ENCODE measurements at regions not wholly inside any gene's neighbourhood (a gene's known extent, or its start where the extent isn't known, plus 50 kb on each side); places are given as distances from the start of the nearest gene placed in this dataset.

DNA sequence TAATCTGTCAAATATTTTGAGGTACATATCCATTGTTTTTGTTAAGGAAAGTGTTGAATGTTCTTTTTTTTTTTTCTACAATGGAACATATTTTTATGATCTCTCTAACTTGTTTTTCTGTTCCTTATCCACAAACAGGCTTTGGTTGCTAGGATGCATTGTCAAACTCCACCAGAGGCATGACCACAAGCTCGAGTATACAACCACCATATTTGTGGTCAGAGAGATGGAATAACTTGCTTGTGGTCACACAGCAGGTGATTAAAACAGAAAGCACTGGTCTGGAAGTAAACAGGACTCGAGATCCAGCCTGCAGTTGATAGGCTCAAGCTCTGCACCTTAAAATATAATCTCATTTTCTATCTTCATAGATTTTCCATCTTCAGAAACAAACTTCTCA is 105.8 kb upstream of the ADAMTS18 start:
- TF ChIP-seq, protein P1, sequence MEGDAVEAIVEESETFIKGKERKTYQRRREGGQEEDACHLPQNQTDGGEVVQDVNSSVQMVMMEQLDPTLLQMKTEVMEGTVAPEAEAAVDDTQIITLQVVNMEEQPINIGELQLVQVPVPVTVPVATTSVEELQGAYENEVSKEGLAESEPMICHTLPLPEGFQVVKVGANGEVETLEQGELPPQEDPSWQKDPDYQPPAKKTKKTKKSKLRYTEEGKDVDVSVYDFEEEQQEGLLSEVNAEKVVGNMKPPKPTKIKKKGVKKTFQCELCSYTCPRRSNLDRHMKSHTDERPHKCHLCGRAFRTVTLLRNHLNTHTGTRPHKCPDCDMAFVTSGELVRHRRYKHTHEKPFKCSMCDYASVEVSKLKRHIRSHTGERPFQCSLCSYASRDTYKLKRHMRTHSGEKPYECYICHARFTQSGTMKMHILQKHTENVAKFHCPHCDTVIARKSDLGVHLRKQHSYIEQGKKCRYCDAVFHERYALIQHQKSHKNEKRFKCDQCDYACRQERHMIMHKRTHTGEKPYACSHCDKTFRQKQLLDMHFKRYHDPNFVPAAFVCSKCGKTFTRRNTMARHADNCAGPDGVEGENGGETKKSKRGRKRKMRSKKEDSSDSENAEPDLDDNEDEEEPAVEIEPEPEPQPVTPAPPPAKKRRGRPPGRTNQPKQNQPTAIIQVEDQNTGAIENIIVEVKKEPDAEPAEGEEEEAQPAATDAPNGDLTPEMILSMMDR (IDR thresholded peaks at IDR 0.05) = no peak

DNA sequence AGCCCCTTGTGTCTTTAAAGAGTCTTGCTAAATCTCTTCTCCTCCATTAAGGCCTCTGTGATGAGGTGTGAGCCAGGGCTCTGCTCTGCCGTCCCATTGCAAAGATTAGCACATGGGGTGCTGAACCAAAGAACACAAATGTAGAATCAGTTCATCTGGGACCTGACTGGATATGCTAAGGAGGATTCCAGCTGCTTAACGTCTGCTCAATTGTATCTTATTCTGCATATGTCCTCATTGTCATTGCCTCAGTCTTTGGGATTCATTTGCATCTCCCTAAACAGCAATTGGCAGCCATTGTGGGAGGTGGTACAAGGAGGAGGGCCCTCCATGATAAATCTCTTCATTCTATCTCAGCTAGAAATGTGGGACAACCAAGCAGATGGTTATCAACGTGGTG is 106.3 kb upstream of the ADAMTS18 start:
- TF ChIP-seq, protein P1 (IDR thresholded peaks at IDR 0.05) = no peak

DNA sequence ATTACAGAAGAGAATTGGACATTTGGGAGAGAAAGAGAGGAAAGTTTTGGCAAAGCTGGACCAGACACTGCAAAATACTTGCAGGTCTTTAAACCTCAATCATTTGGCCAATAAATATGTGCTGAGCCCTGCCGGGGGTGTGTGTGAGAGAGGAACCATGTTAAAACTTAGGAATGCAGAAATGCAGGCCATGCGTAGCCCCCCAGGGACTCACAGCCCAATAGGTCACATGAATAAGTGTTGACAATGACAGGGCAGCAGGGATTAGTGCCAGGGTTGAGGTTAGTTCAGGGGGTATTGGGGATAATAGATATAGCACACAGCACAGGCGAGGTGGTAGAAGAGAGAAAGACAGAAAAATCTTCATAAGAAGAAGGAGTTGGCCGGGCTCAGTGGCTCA is 113.3 kb upstream of the ADAMTS18 start:
- TF ChIP-seq, protein P1 (IDR thresholded peaks at IDR 0.05) = no peak

DNA sequence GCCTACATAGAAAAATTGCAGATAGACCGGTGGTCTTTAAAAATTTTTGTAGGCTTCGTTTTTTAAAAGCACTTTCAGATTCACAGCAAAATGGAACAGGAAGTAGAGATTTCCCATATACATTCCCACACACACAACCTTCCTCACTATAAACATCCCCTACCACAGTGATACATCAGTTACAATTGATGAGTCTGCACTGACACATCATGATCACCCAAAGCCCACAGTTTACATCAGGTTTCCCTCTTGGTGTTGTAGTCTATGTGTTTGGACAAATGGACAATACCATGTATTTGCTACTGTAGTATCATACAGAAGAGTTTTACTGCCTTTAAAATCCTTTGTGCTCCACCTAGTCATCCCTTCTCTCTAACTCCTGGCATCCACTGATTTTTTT is 113.9 kb upstream of the ADAMTS18 start:
- TF ChIP-seq, protein P1 (IDR thresholded peaks at IDR 0.05) = no peak

DNA sequence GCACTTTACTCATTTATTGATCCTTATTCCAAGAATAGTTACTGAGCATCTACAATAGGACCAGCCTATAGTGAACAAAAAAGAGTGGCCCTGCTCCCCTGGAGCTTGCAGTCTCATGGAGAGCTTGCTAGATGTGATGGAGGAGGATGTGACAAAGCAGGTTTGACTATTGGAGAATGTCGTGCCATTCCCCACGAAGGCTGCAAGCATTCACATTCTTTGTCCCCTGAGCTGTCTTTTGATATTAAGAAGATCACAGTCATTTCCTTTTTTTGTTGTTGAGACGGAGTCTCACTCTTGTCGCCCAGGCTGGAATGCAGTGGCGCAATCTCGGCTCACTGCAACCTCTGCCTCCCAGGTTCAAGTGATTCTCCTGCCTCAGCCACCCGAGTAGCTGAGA is 115.0 kb upstream of the ADAMTS18 start:
- TF ChIP-seq, protein P1 (IDR thresholded peaks at IDR 0.05) = no peak

DNA sequence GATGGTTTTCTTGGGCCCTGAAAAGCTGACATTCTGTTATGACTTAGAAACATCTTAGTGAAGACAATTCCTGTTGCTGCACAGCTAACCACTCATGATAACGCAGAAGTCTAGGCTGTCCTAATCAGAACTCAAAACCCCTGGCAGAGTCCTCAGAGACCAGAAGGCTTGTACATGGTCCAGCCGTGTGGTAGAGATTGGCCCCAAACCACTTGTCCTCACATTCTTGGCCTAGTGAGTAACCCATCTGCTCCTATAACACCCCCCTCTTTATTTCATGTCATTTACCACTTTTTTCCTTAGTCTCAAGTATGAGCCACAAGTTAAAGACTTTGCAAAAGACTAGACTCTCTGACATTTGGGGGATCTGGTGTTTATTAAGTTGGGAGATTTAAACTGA is 116.5 kb upstream of the ADAMTS18 start:
- TF ChIP-seq, protein P1 (IDR thresholded peaks at IDR 0.05) = no peak

DNA sequence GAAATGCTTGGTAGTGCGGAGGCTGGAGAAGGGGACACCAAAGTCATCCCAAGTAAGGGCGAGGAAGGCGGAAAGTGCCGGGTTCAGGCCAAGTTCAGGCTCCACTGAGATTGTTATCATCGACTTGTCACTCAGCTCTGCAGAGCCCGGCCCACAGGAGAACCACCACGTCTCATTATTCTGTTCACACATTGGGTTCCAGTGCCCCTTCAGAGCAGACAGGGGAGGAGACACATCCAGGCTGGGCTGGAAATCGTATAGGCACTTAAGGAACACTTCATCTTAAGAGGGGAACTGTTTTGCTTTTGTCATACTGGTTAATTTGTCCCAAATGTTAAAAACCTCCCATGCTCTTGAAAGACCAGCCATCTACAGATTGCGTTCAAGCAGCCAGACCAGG is 118.3 kb upstream of the ADAMTS18 start:
- TF ChIP-seq, protein P1 (IDR thresholded peaks at IDR 0.05) = no peak

DNA sequence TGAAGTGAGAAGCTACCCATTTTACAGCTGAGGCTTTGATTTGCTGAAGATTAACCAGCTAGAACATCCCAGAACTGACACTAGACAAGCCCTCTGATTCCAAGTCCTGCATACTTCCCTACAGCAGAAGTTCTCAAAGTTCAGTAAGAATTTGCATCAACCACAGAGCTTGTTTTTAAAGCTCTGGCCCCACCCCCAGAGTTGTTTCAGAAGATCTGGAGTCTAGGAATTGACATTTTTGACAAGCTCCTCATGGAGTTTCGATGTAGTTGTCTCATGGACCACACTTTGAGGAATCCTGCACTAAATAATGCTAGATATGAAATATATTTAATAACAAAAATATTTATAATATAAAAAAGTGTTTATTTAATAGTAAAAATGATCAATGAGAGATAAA is 120.3 kb upstream of the ADAMTS18 start:
- TF ChIP-seq, protein P1 (IDR thresholded peaks at IDR 0.05) = no peak
